Colonic mucosa (tissue), 4 donors: ENCODE measurements at regions not wholly inside any gene's neighbourhood (a gene's known extent, or its start where the extent isn't known, plus 50 kb on each side); places are given as distances from the start of the nearest gene placed in this dataset.
"Not testable (repeated sequence)": the region's sequence is repeated elsewhere in the genome, so short reads cannot be mapped to it uniquely, and the experiment has no call there.

ENCODE experiments used
- DNase-seq: peaks from one replicate; pipeline ENCODE4 v3.0.0-alpha.2; 2020
- H3K27ac ChIP-seq: fragments of 200-600 bp; one replicate; pipeline ENCODE4 v1.8.0; 2021
- H3K27me3 ChIP-seq: fragments of 200-600 bp; one replicate; pipeline ENCODE4 v1.8.0; 2021
- H3K36me3 ChIP-seq: fragments of 200-600 bp; one replicate; pipeline ENCODE4 v1.8.0; 2021
- H3K4me1 ChIP-seq: fragments of 200-600 bp; one replicate; pipeline ENCODE4 v1.8.0; 2021; ENCODE audit warnings: mild to moderate bottlenecking
- H3K4me3 ChIP-seq: fragments of 200-600 bp; one replicate; pipeline ENCODE4 v1.8.0; 2021
- H3K9ac ChIP-seq, 2 donors: one replicate each; pipeline ENCODE4 v1.7.0; 2013; ENCODE audit warnings: control low read depth in 2 of 2, low read depth in 2 of 2, low read length in 2 of 2
- H3K9me3 ChIP-seq: fragments of 200-600 bp; one replicate; pipeline ENCODE4 v1.8.0; 2021
- CTCF ChIP-seq: fragments of 200-600 bp; IDR thresholded peaks from one replicate; pipeline ENCODE4 v1.8.0; 2022; ENCODE audit warnings: antibody characterized with exemption, mild to moderate bottlenecking
- intact Hi-C: fragments of 100-400 bp; cut with DNase I; formaldehyde crosslinking; loops from one replicate; pipeline ENCODE4 v1.14.1; 2022
- donor health status: healthy.
- donor health status: DM: no; HTN: no; CAD: no.
- donor health status: DM: no; HTN: no; CAD: no.

GRCh38 chr16:86737083-86737482, 158.7 kb downstream of the FOXL1 start:
- intact Hi-C loops, result no loop called here
- Histone ChIP-seq H3K4me3 (no peak overlapping the region), H3K4me1 (no peaks in the 10 kb centered on the region), H3K36me3 (no peaks in the 10 kb centered on the region), H3K9ac (no peak overlapping the region), H3K9me3 (no peaks in the 10 kb centered on the region), H3K27ac (no peak overlapping the region), H3K27me3 (no peaks in the 10 kb centered on the region)
- no peak for TF ChIP-seq CTCF
- DNase-seq, result no peak

- DNase-seq, H3K27me3 ChIP-seq, intact Hi-C loops: not testable (repeated sequence)
These were observed 160.0 kb downstream of the FOXL1 start for GRCh38 chr16:86738322-86738721.

GRCh38 chr16:86739178-86739577, 160.8 kb downstream of the FOXL1 start:
- H3K36me3 ChIP-seq, result no peaks in the 10 kb centered on the region
- H3K27me3 ChIP-seq, result no peaks in the 10 kb centered on the region
- no peaks in the 10 kb centered on the region for H3K9me3 ChIP-seq
- TF ChIP-seq CTCF, result no peak
- no peak overlapping the region for H3K27ac ChIP-seq
- intact Hi-C loops, result no loop called here
- no peak overlapping the region for H3K4me3 ChIP-seq
- no peak overlapping the region for H3K9ac ChIP-seq
- DNase-seq, result no peak
- no peaks in the 10 kb centered on the region for H3K4me1 ChIP-seq

More at GRCh38 chr16:86738322-86738721, 160.0 kb downstream of the FOXL1 start:
- not testable (repeated sequence) for H3K4me3 ChIP-seq, H3K36me3 ChIP-seq, H3K9me3 ChIP-seq, H3K27ac ChIP-seq, H3K4me1 ChIP-seq, H3K9ac ChIP-seq

- H3K27me3 ChIP-seq, result no peaks in the 10 kb centered on the region
- intact Hi-C loops, result no loop called here
- no peak overlapping the region for H3K9ac ChIP-seq
- DNase-seq, result no peak
- no peak overlapping the region for H3K27ac ChIP-seq
- no peaks in the 10 kb centered on the region for H3K4me1 ChIP-seq
- no peak overlapping the region for H3K4me3 ChIP-seq
- TF ChIP-seq CTCF, result no peak
- H3K36me3 ChIP-seq, result no peaks in the 10 kb centered on the region
- H3K9me3 ChIP-seq, result no peaks in the 10 kb centered on the region
These were observed 161.5 kb downstream of the FOXL1 start for GRCh38 chr16:86739808-86740207.

GRCh38 chr16:86740298-86740697, 161.9 kb downstream of the FOXL1 start:
- Histone ChIP-seq H3K4me3 (no peak overlapping the region), H3K9ac (no peak overlapping the region), H3K9me3 (no peaks in the 10 kb centered on the region), H3K27me3 (no peaks in the 10 kb centered on the region), H3K4me1 (no peaks in the 10 kb centered on the region), H3K27ac (no peak overlapping the region), H3K36me3 (no peaks in the 10 kb centered on the region)
- DNase-seq, result no peak
- no peak for TF ChIP-seq CTCF
- intact Hi-C loops, result no loop called here

- no peak for TF ChIP-seq CTCF
- DNase-seq, result no peak
- no peak overlapping the region for H3K4me3 ChIP-seq
These were observed 162.8 kb downstream of the FOXL1 start for GRCh38 chr16:86740906-86741799.

More at GRCh38 chr16:86740906-86741799, 162.8 kb downstream of the FOXL1 start:
- intact Hi-C loops, result no loop called here
- no peak overlapping the region for H3K9ac ChIP-seq
- no peaks in the 10 kb centered on the region for H3K9me3 ChIP-seq
- no peak overlapping the region for H3K27ac ChIP-seq
- H3K27me3 ChIP-seq, result no peaks in the 10 kb centered on the region
- H3K36me3 ChIP-seq, result no peaks in the 10 kb centered on the region
- no peaks in the 10 kb centered on the region for H3K4me1 ChIP-seq
